PC-3 (cell line): ENCODE measurements at regions not wholly inside any gene's neighbourhood (a gene's known extent, or its start where the extent isn't known, plus 50 kb on each side); places are given as distances from the start of the nearest gene placed in this dataset.
"Not testable (repeated sequence)": the region's sequence is repeated elsewhere in the genome, so short reads cannot be mapped to it uniquely, and the experiment has no call there.

Experiments
- EZH2 ChIP-seq: fragments of 300-600 bp; sonication (generic); IDR thresholded peaks from one replicate; pipeline ENCODE4 v1.6.1; 2017; ENCODE audit warnings: antibody characterized with exemption, mild to moderate bottlenecking, low read length; ENCODE audit not compliant: unreplicated experiment
- EZH2phosphoT487 ChIP-seq: fragments of 300-600 bp; sonication (generic); IDR thresholded peaks from 2 replicates; pipeline ENCODE4 v1.6.1; 2018; ENCODE audit warnings: mild to moderate bottlenecking, antibody characterized with exemption, low read length, borderline replicate concordance
- TF ChIP-seq, protein P1 (sequence below): fragments of 300-600 bp; sonication (generic); conservative IDR thresholded peaks from 2 replicates; pipeline ENCODE4 v1.5.1; 2017; ENCODE audit warnings: antibody characterized with exemption, low read depth, mild to moderate bottlenecking, low read length

DNA sequence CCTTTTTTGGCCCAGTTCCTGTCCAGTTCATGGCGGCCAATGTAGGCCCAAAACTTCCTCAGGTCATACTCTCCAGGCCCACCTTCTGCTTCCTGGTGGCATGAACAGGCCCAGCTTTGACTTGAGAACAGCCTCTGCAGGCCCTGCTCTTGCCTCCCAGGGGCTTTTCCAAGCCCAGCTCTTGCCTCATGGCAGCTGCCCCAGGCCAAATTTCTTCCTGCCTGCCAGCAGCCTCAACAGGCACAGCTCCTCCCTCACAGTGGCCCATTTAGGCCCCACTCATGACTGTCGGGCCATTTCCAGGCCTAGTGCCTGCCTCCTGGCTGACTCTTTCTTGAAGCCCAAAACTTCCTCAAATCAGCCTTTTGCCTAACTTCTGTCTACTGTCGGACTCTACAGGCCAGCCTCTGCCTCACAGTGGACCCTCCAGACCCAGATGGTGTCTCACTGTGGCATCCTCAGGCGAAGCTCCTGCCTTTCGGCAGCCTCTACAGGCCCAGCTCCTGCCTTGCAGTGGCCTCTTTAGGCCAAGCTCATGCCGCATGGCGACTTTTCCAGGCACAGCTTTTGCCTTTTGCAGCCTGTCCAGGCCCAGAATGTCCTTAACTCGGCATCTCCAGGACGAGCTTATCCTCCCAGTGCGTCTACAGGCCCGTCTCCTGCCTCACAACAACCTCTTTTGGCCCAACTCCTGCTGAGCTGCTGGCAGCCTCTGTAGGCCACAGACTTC lies 53.7 kb upstream of the METTL14 start:
- TF ChIP-seq, protein P1, sequence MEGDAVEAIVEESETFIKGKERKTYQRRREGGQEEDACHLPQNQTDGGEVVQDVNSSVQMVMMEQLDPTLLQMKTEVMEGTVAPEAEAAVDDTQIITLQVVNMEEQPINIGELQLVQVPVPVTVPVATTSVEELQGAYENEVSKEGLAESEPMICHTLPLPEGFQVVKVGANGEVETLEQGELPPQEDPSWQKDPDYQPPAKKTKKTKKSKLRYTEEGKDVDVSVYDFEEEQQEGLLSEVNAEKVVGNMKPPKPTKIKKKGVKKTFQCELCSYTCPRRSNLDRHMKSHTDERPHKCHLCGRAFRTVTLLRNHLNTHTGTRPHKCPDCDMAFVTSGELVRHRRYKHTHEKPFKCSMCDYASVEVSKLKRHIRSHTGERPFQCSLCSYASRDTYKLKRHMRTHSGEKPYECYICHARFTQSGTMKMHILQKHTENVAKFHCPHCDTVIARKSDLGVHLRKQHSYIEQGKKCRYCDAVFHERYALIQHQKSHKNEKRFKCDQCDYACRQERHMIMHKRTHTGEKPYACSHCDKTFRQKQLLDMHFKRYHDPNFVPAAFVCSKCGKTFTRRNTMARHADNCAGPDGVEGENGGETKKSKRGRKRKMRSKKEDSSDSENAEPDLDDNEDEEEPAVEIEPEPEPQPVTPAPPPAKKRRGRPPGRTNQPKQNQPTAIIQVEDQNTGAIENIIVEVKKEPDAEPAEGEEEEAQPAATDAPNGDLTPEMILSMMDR = not testable (repeated sequence)
- TF ChIP-seq EZH2, EZH2phosphoT487: not testable (repeated sequence)
